ENCODE measurements at regions not wholly inside any gene's neighbourhood (a gene's known extent, or its start where the extent isn't known, plus 50 kb on each side); places are given as distances from the start of the nearest gene placed in this dataset.

DNA sequence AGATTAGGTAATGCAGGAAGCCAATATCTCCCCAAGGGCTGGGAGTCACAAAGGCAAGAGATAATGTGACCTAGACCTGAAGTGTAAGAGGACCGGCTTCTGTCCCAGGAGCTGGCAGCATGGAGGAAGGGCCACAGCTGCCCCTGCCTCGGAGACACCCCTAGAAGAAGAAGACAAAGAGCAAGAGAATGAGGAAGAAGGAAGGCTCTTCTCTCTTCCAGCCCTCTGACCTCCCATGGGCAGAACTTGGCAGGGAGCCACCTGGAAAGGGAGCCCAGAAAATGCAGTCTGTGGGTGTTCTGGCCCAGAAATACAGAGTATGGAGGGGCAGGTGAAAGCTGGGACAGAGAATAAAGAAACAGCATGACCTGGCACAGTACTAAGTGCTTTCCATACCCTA lies 151.0 kb downstream of the C5orf15 start:
- WGBS, 2 donors (ENCODE audit: low coverage in 1 of 2): 75% methylated on average over 2 of the region's 2 CpGs; no CpG with 5 or more reads in 1 of the 2 donors
- no peak overlapping the region for H3K27ac ChIP-seq
- peaks cover 13% of the 10 kb centered on the region for H3K27me3 ChIP-seq
- no peak for DNase-seq
- H3K4me3 ChIP-seq: no peak overlapping the region
- H3K9me3 ChIP-seq: no peaks in the 10 kb centered on the region
- intact Hi-C loops (cut with DNase I; ENCODE audit: low total_unique reads) (no loop called here), in situ Hi-C loops (cut with MboI; ENCODE audit: low pct_ligation_motif_present in 1 of 4, low pct_unique_long_range_greater_than_20kb in 1 of 4, low sequenced_read_pairs in 3 of 4) (no loop called here)
- H3K36me3 ChIP-seq: no peaks in the 10 kb centered on the region
- peaks cover 0 to 3% (median 0%) of the 10 kb centered on the region in 4 donors for H3K4me1 ChIP-seq
- TF ChIP-seq EP300 (IDR thresholded peaks at IDR 0.05; ENCODE audit: low read depth): no peak
- TF ChIP-seq POLR2AphosphoS5 (IDR thresholded peaks at IDR 0.05): no peak
- TF ChIP-seq, protein P1, sequence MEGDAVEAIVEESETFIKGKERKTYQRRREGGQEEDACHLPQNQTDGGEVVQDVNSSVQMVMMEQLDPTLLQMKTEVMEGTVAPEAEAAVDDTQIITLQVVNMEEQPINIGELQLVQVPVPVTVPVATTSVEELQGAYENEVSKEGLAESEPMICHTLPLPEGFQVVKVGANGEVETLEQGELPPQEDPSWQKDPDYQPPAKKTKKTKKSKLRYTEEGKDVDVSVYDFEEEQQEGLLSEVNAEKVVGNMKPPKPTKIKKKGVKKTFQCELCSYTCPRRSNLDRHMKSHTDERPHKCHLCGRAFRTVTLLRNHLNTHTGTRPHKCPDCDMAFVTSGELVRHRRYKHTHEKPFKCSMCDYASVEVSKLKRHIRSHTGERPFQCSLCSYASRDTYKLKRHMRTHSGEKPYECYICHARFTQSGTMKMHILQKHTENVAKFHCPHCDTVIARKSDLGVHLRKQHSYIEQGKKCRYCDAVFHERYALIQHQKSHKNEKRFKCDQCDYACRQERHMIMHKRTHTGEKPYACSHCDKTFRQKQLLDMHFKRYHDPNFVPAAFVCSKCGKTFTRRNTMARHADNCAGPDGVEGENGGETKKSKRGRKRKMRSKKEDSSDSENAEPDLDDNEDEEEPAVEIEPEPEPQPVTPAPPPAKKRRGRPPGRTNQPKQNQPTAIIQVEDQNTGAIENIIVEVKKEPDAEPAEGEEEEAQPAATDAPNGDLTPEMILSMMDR (IDR thresholded peaks at IDR 0.05): no peak
- no peak for TF ChIP-seq POLR2A (IDR thresholded peaks at IDR 0.05)

- TF ChIP-seq POLR2AphosphoS5 (IDR thresholded peaks at IDR 0.05): no peak
- TF ChIP-seq EP300 (IDR thresholded peaks at IDR 0.05; ENCODE audit: low read depth): no peak
- TF ChIP-seq, protein P1 (IDR thresholded peaks at IDR 0.05): no peak
- TF ChIP-seq POLR2A (IDR thresholded peaks at IDR 0.05): no peak
- Histone ChIP-seq H3K4me1 (peaks cover 0 to 3% (median 0%) of the 10 kb centered on the region in 4 donors), H3K27me3 (peaks cover 16% of the 10 kb centered on the region), H3K4me3 (no peak overlapping the region), H3K36me3 (no peaks in the 10 kb centered on the region), H3K9me3 (no peaks in the 10 kb centered on the region), H3K27ac (no peak overlapping the region)
- intact Hi-C loops (cut with DNase I; ENCODE audit: low total_unique reads) (no loop called here), in situ Hi-C loops (cut with MboI; ENCODE audit: low pct_ligation_motif_present in 1 of 4, low pct_unique_long_range_greater_than_20kb in 1 of 4, low sequenced_read_pairs in 3 of 4) (no loop called here)
- 95% methylated on average over 5 of the region's 5 CpGs; no CpG with 5 or more reads in 1 of the 2 donors for WGBS, 2 donors (ENCODE audit: low coverage in 1 of 2)
- no peak for DNase-seq
Measured at GRCh38 chr5:133816791-133817190, 151.6 kb downstream of the C5orf15 start.

- H3K36me3 ChIP-seq: no peaks in the 10 kb centered on the region
- intact Hi-C loops (cut with DNase I; ENCODE audit: low total_unique reads): no loop called here
- H3K4me1 ChIP-seq: no peaks in the 10 kb centered on the region
- H3K27me3 ChIP-seq: peaks cover 18% of the 10 kb centered on the region
- H3K4me3 ChIP-seq: no peak overlapping the region
- in situ Hi-C loops (cut with MboI; ENCODE audit: low pct_ligation_motif_present in 1 of 4, low pct_unique_long_range_greater_than_20kb in 1 of 4, low sequenced_read_pairs in 3 of 4): no loop called here
- H3K27ac ChIP-seq: no peak overlapping the region
- TF ChIP-seq, protein P1 (IDR thresholded peaks at IDR 0.05): no peak
- no peak for TF ChIP-seq POLR2A (IDR thresholded peaks at IDR 0.05)
- TF ChIP-seq EP300 (IDR thresholded peaks at IDR 0.05; ENCODE audit: low read depth): no peak
- TF ChIP-seq POLR2AphosphoS5 (IDR thresholded peaks at IDR 0.05): no peak
- DNase-seq: no peak
- no peaks in the 10 kb centered on the region for H3K9me3 ChIP-seq
- 47% methylated on average over 8 of the region's 8 CpGs; no CpG with 5 or more reads in 1 of the 2 donors for WGBS, 2 donors (ENCODE audit: low coverage in 1 of 2)
Measured at GRCh38 chr5:133814152-133814551, 154.3 kb downstream of the C5orf15 start.

- intact Hi-C loops (cut with DNase I; ENCODE audit: low total_unique reads): no loop called here
- WGBS, 2 donors (ENCODE audit: low coverage in 1 of 2): 69 to 86% methylated on average over 2 to 3 of the region's 3 CpGs
- no peak for DNase-seq
- no peak overlapping the region for H3K27ac ChIP-seq
- no peak overlapping the region for H3K4me3 ChIP-seq
- H3K4me1 ChIP-seq: no peaks in the 10 kb centered on the region
- H3K9me3 ChIP-seq: no peaks in the 10 kb centered on the region
- TF ChIP-seq POLR2AphosphoS5 (IDR thresholded peaks at IDR 0.05): no peak
- no peak for TF ChIP-seq EP300 (IDR thresholded peaks at IDR 0.05; ENCODE audit: low read depth)
- TF ChIP-seq, protein P1 (IDR thresholded peaks at IDR 0.05): no peak
- TF ChIP-seq POLR2A (IDR thresholded peaks at IDR 0.05): no peak
- no peaks in the 10 kb centered on the region for H3K36me3 ChIP-seq
- H3K27me3 ChIP-seq: peaks cover 18% of the 10 kb centered on the region
- in situ Hi-C loops (cut with MboI; ENCODE audit: low pct_ligation_motif_present in 1 of 4, low pct_unique_long_range_greater_than_20kb in 1 of 4, low sequenced_read_pairs in 3 of 4): no loop called here
Measured at GRCh38 chr5:133811168-133811567, 157.3 kb downstream of the C5orf15 start.
